GM21576 (cell line): ENCODE measurements at regions not wholly inside any gene's neighbourhood (a gene's known extent, or its start where the extent isn't known, plus 50 kb on each side); places are given as distances from the start of the nearest gene placed in this dataset.

Source experiments
- ATAC-seq: cut with Tn5 transposase; IDR thresholded peaks from one replicate; pipeline ENCODE4 v1.9.1; 2021; ENCODE audit warnings: mild to moderate bottlenecking, moderate library complexity; ENCODE audit not compliant: unreplicated experiment

DNA sequence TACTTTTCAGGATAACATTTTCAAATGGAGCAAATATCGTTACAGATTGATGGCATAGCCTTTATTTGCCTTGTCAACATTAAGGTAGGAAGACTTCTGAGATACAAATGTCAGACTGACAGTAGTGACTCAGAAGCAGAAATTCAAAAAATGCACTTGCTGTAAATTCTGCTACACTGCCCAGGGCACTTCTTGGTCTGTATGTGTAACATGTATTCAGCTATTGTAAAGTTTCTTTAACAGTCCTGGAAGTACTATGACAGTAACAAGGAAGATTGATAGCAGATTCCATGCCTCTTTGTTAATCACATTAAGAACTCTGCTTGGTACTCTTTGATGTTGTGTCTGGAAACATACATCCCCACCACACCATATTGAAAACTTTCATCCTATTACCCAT lies 69.6 kb upstream of the PCDH18 start:
- ATAC-seq: no peak

DNA sequence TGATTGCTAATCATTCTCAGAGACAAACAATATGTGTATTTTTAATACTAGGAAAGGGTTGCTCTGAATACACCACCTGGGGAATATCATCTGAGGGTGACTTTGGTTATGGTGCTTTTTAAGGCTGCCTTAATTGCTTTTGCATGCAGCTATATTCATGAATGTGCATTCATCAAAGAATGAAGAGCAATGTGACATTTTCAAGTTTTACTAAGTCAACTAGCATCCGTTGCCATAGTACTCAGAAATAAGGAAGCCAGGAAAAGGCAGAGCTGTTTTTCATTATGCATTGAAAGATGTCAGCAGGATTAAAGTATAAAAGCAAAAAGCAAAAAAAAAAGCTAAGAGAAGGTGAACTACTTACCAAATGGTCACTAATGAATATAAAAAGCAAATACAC lies 67.4 kb upstream of the PCDH18 start:
- ATAC-seq: no peak

DNA sequence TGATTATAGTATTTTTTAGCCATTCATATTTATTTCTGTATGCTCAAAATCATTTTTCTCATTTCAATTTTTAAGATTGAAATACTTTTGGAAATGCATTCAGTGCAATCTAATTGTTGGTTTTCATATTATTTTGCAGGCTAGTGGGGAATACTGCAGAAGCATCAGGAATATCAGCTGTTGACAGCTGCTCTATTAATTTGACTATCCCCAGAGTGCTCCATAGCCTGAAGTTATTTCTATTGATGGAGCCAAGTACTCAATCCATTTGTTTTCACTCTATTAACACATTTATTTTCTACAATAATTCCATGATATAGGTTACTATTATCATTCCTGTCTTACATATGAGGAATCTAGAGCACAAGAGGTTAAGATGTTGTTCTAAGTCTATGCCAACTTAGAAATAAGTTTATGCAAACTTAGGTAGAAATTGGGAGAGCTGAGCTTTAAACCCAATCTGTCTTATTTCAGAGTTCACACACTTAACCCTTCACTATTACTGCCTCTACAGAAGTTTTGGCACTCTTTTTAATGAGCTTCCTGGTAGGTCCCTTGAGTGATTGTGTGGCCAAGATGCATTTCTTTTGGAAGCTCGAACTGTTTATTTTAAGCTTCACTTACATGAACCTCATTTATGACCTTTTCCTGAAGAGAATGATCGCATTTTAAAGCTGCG lies 65.6 kb upstream of the PCDH18 start:
- ATAC-seq: no peak

DNA sequence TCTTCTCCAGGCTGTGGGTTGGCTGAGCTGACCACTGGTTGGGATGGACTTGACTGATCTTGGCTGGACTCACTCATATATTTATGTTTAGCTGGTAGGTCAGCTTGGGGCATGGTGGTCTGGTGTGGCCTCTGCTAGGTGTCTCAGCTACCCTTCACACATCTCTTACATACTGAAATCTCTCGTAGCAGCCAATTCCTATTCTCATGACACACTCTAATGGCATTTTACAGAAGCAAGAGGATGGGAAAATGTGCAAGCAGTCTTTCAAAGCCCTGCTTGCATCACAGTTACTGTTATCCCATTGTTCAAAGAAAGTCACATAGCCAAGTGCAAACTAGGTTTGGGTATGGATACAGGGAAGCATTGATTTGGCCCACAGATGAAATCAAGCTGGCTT lies 55.5 kb upstream of the PCDH18 start:
- no peak for ATAC-seq

DNA sequence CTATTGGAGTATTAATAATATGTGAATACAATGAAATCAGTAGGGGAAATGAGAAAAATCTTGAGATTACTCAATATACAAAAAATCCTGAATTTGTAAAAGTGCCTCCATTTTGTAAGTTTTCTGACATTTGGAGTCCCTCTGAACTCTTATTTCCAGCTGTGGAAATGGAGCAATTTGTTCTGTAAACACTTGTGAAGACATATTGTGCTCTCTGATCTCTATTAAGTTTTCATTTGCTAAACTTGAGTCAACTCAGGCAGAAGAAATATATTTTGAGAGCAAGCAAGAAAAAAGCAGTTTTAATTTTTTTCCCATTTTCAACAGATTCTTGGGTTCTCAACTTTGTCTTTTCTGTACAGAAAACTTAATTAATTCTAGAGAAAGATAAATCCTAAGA lies 51.4 kb upstream of the PCDH18 start:
- ATAC-seq: no peak
